ENCODE measurements at regions not wholly inside any gene's neighbourhood (a gene's known extent, or its start where the extent isn't known, plus 50 kb on each side); places are given as distances from the start of the nearest gene placed in this dataset.
"Not testable (repeated sequence)": the region's sequence is repeated elsewhere in the genome, so short reads cannot be mapped to it uniquely, and the experiment has no call there.

DNA sequence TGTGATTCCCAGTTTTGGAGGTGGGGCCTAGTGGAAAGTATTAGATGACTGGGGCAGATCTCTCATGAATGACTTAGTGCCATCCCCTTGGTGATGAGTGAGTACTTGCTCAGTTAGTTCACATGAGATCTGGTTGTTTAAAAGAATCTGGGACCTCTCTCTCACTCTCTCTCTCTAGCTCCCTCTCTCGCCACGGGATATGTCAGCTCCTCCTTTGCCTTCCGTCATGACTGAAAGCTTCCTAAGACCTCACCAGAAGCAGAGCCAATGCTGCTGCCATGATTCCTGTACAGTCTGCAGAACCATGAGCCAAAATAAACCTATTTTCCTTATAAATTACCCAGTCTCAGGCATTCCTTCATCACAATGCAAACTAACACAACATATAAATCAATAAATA lies 176.7 kb downstream of the PRELID2 start:
- no peak for DNase-seq (ENCODE audit: low read depth)

DNA sequence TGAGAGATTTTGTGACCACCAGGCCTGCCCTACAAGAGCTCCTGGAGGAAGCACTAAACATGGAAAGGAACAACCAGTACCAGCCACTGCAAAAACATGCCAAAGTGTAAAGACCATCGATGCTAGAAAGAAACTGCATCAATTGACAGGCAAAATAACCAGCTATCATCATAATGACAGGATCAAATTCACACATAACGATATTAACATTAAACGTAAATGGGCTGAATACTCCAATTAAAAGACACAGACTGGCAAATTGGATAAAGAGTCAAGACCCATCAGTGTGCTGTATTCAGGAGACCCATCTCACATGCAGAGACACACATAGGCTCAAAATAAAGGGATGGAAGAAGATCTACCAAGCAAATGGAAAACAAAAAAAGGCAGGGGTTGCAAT lies 182.4 kb downstream of the PRELID2 start:
- DNase-seq (ENCODE audit: low read depth) = not testable (repeated sequence)

DNA sequence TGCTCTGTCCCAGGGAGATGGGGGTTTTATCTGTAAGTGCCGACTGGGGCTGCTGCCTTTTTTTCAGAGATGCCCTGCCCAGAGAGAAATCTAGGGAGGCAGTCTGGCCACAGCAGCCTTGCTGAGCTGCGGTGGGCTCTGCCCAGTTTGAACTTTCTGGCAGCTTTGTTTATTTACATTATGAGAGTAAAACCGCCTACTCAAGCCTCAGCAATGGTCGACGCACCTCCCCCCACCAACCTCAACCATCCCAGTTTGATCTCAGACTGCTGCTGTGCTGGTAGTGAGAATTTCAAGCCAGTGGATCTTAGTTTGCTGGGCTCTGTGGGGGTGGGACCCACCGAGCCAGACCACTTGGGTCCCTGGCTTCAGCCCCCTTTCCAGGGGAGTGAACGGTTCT lies 188.0 kb downstream of the PRELID2 start:
- not testable (repeated sequence) for DNase-seq (ENCODE audit: low read depth)

DNA sequence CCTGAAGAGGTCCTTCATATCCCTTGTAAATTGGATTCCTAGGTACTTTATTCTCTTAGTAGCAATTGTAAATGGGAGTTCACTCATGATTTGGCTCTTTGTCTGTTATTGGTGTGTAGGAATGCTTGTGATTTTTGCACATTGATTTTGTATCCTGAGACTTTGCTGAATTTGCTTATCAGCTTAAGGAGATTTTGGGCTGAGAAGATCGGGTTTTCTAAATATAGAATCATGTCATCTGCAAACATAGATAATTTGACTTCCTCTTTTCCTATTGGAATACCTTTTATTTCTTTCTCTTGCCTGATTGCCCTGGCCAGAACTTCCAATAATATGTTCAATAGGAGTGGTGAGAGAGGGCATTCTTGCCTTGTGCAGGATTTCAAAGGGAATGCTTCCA lies 191.9 kb downstream of the PRELID2 start:
- not testable (repeated sequence) for DNase-seq (ENCODE audit: low read depth)

DNA sequence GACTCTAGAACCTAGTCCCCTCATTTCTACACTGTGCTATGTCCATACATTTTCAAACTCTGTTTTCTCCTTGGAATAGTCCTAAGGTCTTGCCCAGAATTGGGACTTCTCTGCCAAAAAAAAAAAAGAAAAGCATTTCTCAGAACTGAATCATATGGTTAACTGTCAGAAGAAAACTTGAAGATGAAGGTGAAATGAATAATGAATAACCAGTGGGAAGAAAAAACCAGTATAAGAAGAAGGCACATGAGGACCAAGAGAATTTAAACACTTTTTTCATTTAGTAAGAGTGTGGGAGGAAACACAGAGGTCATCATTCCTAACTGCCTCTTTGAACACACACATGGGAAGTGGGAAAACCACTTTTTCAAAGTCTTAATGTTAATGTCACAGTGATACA lies 197.7 kb downstream of the PRELID2 start:
- peak; percentile 15 for DNase-seq (ENCODE audit: low read depth)

DNA sequence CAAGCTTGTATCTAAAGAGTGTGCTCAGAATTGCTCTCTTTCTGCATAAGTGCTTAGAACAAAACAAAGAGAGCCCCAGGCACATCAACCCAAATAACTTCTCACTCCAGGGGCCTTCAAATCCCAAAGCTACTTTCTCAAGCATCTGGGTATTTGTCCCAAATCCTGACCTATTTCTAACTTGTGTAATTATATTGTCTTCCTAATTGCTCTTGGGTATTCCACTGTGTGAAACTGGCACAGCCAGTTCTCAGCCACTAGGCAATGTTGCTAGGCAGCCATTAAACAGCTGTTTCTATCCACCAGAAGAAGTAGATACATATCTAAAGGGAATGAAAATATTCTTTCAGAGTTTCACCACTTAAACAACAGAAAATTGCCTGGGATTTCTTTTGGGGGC lies 198.8 kb downstream of the PRELID2 start:
- DNase-seq (ENCODE audit: low read depth) = no peak

DNA sequence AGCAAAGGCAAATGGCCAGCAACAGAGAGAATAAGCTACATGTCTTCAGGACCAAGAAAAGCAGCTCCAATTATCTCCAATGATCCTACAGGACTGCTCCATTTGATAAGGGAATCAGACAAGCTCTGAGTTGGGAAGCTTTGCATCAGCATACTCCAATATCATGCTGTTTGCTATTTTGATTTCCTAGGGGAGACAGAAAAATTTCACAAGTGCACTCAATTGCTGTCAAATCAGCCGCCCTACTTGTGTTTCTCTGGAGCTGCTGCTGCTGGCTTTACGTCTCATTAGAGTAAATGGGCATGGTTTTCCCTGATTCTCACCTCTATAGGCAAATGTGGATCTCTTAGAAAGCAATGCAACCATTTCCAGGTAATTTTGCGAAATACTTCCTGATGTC lies 201.7 kb downstream of the PRELID2 start:
- no peak for DNase-seq (ENCODE audit: low read depth)

DNA sequence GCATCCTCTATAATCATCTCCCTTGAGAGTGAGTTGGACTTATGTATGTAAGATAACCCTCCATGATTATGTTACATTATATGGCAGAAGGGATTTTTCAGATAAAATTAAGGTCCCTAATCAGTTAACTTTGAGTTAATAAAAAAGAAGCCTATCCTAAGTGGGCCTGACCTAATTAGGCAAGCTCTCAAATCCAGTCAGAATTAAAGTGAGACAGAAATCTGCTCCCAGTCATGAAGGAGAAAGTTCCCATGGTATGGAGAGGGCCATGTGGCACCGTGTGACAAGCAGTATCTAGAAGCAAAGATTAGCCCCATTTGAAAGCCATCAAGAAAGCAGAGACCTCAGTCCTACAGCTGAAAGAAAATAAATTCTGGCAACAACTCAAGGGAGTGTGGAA lies 202.4 kb downstream of the PRELID2 start:
- no peak for DNase-seq (ENCODE audit: low read depth)

DNA sequence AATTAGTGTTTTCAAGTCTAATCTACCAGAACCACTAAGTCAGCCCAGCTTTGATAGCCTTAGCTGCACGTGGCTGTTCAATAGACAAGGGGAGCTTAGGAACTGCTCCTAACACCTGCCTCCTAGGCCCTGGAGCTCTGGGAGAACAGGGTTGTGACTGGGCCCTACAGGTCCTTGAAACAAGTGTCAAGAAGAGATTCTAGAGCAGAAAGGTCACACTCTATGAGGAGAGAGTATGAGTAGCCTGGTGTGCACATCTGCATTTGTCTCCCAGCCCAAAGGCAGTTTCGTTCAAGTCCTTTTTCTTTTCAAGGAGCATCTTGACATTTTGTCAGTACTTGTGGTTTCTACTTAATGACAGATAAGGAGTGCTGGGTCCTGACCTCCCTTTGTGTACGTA lies 206.1 kb downstream of the PRELID2 start:
- peak; percentile 9 for DNase-seq (ENCODE audit: low read depth)

DNA sequence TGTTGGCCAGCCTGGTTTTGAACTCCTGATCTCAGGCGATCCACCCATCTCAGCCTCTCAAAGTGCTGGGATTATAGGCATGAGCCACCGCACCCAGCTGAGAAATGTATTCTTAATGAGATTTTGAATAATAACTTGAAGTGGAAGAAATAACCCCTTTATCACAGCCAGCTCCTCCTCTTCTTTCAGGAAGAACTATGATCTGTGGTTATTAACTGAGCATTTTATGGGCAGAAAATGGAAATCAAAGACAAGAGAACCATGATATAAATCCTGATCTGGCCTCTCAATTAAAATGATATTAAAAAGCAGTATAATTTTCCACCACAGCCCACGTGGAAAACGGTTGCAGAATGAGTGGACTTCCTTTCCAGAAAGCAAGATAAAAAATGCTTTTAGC lies 206.6 kb downstream of the PRELID2 start:
- DNase-seq (ENCODE audit: low read depth) = no peak

DNA sequence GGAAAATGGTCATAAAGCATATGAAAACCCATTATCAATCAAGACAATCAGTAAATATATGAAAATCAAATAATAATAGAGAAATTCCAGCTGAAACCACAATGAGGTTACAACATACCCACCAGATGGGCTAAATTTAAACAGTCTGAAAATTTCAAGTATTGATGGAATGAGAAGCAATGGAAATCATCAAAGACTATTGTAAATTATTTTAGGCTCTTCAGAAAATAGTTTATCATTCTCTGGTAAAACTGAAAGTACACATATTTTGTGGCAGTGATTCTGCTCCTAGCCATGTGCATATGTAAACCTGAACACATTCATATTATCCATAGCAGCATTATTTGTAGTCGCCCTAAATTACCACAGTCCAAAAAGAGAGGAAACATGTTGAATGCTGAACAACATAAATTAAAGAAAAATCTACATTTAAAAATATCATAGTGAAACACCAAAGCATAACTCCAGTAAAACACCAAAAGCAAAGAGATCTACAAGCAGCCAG lies 215.3 kb downstream of the PRELID2 start:
- DNase-seq (ENCODE audit: low read depth) = no peak

DNA sequence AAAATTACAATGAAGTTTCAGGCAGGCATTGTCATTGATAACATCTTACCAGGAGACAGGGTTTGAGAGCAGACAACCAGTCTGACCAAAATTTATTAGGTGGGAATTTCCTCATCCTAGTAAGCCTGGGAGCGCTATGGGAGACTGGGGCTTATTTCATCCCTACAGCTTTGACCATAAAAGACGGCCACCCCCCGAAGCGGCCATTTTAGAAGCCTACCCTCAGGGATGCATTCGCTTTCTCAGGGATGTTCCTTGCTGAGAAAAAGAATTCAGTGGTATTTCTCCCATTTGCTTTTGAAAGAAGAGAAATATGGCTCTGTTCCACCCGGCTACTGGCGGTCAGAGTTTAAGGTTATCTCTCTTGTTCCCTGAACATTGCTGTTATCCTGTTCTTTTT lies 218.4 kb downstream of the PRELID2 start:
- not testable (repeated sequence) for DNase-seq (ENCODE audit: low read depth)

DNA sequence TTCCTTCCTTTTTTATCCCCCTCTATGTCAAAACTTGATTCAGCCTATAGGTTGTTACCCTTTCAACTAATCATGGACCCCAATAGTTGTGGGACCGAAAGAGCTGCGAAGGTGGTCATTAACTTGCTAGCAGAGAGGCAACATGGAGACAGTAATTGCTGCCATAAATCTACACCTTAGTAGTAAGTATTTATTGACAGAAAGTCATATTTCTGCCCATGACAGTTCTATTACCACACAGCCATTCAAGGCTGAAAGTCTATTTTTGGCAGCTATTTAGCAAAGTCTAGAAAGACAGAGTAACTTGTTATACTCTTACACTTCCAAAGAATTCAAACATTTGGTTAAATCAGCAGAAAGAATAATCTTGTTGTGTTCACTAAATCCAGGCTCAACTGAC lies 236.2 kb downstream of the PRELID2 start:
- no peak for DNase-seq (ENCODE audit: low read depth)

DNA sequence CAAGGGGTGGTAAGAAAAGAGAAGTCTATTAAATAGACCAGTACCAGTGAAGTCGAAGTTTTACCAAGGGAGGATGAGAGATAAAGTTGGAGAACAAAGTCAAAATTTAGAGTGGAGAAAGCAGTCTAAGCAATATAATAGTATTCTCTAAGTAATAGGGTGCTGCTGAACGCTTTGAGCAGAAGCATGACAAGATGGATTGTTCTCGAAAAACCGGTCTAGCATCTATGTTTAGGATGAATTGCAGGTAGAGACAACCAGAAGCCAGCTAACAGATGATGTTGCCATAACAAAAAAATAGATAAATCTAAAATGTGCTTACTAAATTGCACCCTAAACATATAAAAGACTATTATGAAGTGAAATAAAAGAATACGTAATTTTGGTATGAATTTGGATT lies 237.0 kb downstream of the PRELID2 start:
- DNase-seq (ENCODE audit: low read depth) = no peak

DNA sequence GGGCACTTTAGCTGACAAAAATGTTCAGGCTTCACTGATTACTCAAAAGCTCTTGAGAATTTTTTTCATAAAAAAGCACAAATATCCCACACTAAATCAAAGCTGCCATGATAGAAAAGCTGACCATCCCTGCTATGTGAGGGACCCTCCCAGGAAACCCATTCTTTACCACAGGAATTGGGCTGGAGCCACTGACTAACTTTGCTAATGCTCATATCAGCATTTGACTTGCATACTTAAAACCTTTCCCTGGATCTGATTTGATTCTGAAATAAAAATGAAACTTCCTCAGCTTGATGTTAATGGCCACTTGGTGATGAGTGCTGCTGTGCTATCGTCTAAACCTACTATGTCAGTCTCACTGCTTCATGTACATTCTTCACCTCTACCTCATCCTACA lies 243.6 kb downstream of the PRELID2 start:
- no peak for DNase-seq (ENCODE audit: low read depth)

DNA sequence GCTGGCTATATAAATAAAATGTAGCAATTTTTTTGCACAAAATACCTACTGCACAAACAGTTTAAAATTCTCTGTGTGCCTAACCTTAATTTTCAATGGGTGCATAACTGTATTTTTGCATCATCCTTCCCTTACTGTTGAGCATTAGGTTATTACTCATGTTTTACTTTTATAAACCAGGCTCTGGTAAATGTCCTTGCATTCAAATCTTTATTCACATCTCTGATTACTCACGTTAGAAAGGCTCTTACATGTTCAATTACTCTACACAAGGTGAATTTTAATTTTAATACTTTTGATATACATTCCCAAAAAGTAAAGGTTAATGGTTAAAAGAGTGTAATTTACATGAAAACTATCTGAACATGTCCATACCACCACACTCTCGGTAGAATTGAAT lies 246.1 kb downstream of the PRELID2 start:
- no peak for DNase-seq (ENCODE audit: low read depth)

DNA sequence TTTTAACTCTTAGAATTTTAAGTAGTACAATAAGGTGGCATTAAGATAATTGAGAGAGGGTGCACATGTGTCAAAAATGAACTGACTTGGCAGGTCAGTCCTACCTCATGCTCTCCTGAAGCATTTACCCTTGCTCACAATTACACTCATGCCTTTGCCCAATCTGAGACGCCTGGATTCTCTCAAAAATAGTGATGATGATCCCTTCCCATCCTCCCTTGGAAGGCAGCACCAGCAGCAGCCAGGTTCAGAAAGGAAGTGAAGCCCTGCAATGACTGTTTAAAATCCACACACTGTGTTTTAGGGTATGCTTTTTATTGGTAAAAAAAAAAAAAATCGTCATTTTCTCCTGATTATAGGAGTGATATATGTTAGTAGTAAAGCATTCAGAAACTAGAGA lies 246.6 kb downstream of the PRELID2 start:
- DNase-seq (ENCODE audit: low read depth) = no peak

DNA sequence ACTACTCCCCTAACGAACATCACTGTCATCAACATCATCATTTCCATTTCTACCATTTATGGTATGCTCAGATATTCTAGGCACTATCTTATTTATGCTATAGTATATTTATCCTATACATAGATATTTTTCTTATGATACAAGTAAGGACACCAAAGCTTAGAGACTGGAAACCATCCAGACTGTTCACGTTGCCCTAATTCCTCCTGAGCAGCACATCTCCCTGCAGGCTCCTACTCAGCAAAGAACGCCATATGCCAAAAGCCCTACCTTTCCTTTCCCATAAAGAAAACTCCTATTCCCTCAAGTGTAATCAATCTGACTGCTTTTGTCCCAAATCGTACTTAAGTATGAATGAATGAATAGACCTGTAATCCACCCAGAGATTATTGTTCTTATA lies 247.0 kb downstream of the PRELID2 start:
- no peak for DNase-seq (ENCODE audit: low read depth)

DNA sequence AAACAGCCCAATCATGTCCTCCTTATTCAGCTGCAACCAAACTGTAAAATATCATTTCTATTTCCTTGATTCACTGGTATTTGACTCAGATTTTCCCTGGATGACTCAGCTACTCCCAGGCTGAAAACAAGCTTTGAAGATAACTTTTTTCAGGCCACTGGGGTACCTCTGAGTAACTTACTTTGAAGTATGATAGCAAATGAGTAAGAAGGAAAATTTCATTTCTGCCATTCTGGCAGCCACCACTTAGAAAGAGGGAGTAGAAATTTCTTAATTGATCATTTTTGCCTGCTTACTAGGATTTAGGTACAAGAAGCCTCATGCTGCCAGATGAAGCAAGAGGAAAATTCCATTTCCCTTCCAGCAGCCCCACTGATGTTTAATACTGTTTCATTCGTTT lies 247.4 kb downstream of the PRELID2 start:
- peak; percentile 92 for DNase-seq (ENCODE audit: low read depth)

DNA sequence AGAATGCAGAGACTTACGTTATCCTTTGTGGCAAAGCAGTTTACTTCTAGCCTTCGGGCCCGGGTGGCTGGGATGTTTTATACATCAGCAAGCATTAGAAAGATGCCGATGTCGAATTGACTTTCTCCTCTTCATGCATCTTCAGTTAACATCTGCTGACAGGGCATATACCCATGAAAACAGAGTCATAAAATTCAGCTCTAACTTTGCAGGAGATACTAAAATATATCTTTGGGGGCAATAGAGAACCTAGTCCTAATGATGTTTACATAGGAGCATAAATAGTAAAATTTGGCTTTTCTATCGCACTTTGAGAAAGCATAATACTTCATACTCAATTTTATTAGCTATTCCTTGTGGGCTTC lies 247.9 kb downstream of the PRELID2 start:
- no peak for DNase-seq (ENCODE audit: low read depth)

DNA sequence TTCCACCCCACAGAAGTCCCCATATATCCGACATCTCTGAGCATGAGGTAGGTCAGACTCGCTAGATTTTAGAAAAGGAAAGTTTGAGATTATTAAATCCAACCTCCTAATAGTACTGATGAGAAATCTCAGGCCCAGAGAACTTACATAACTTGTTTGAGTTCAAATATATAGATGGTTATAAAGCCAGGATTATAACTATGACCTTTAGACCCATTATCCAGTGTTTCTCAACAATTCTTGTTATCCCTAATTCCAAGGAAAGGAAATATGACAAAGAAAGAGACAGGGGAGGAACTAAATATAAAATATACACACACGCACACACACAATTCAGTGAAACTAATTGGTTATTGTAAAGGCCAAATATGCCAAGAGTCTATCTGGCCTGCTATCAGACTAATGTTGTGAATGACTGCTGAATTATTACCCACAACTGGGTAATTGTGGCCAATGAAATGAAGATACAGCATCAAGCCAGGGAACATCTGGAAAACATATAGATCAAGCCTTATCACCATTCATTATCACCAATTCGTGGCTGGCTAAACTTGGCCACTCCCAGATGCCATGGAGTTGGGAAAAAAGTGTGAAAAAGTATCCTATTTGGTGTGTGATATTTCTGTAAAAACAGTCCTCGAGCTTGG lies 248.4 kb downstream of the PRELID2 start:
- DNase-seq (ENCODE audit: low read depth) = no peak

DNA sequence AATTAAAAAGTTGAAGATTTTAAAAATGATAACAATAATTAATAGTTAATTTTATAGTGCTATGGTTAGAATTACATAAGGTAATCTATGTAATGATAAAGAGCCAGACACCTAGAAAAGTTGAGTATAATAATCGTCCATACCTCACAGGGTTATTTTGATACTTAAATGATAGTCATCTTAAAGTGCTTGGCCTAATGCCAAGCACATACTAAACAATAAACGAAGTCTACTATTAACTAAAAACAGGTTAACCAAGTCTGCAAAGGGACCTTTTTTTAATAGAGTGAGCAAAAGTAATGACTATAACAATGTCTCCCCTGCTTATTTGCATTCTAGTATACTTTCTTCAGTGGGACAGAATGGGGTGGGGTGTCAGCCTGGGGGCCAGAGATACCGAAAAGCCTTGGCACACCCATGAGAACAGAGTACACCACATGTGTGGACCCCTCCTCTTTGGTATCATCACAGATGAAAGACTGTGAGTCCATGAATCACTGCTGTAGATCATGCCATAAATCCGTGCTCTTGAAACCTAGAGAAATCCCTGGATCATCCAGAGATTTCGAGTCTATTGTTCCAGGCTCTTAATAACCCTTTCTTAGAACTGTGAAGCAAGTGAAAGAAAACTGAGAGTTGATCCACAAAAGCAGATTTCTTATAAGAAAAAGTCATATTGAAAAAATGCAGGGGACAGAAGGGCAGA lies 249.5 kb downstream of the PRELID2 start:
- no peak for DNase-seq (ENCODE audit: low read depth)

DNA sequence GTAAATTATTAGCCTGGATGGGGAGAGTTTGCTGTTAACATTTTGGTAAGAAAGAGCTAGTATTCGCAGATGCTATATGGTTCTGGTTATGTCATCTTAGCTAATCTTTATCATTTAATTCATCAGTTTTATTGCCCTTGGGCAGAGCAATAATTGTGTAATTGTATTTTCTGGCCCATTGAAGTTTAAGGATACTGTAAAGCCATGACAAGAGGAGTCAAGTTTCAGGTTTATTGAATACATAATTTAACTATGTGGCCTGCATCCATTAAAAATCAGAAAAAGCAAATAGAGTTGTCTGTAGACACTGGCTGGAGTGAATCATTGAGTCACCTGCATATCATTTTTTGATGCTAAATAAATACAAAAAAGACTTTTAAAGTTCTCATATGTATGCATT lies 255.8 kb downstream of the PRELID2 start:
- DNase-seq (ENCODE audit: low read depth) = no peak

Measured in M059J (cell line).